ENCODE measurements at regions not wholly inside any gene's neighbourhood (a gene's known extent, or its start where the extent isn't known, plus 50 kb on each side); places are given as distances from the start of the nearest gene placed in this dataset.

- no peak for DNase-seq
Measured at GRCh38 chr6:2414885-2415547, 169.6 kb upstream of the GMDS start.

- DNase-seq = no peak
Measured at GRCh38 chr6:2412731-2413130, 167.3 kb upstream of the GMDS start.

GRCh38 chr6:2410656-2411380 is 165.4 kb upstream of the GMDS start:
- DNase-seq = no peak

- DNase-seq = no peak
Measured at GRCh38 chr6:2407525-2407924, 162.1 kb upstream of the GMDS start.

GRCh38 chr6:2404211-2404929 is 159.0 kb upstream of the GMDS start:
- no peak for DNase-seq

- DNase-seq = no peak
Measured at GRCh38 chr6:2403546-2403945, 158.1 kb upstream of the GMDS start.

GRCh38 chr6:2396846-2397630 is 151.6 kb upstream of the GMDS start:
- peak; percentile 11 for DNase-seq

GRCh38 chr6:2396042-2396657 is 150.7 kb upstream of the GMDS start:
- DNase-seq = no peak

GRCh38 chr6:2388554-2389324 is 143.3 kb upstream of the GMDS start:
- no peak for DNase-seq

- DNase-seq = no peak
Measured at GRCh38 chr6:2387445-2387844, 142.0 kb upstream of the GMDS start.

GRCh38 chr6:2385471-2385983 is 140.1 kb upstream of the GMDS start:
- DNase-seq = no peak

- no peak for DNase-seq
Measured at GRCh38 chr6:2384528-2384927, 139.1 kb upstream of the GMDS start.

GRCh38 chr6:2381872-2382661 is 136.7 kb upstream of the GMDS start:
- DNase-seq = no peak

GRCh38 chr6:2378891-2379652 is 133.7 kb upstream of the GMDS start:
- DNase-seq = no peak

GRCh38 chr6:2378046-2378657 is 132.7 kb upstream of the GMDS start:
- DNase-seq = peak; percentile 12

GRCh38 chr6:2376429-2377355 is 131.3 kb upstream of the GMDS start:
- DNase-seq = no peak

- DNase-seq = no peak
Measured at GRCh38 chr6:2375443-2375842, 130.0 kb upstream of the GMDS start.

- DNase-seq = no peak
Measured at GRCh38 chr6:2369606-2370005, 124.2 kb upstream of the GMDS start.

All from NCI-H2171 (cell line).